Panc1 (cell line): ENCODE measurements at regions not wholly inside any gene's neighbourhood (a gene's known extent, or its start where the extent isn't known, plus 50 kb on each side); places are given as distances from the start of the nearest gene placed in this dataset.

Source experiments
- POLR2AphosphoS5 ChIP-seq: IDR thresholded peaks from 2 replicates; pipeline ENCODE4 v1.6.1; 2012; ENCODE audit warnings: mild to moderate bottlenecking, low read depth, low read length, moderate library complexity
- SIN3A ChIP-seq: IDR thresholded peaks from 2 replicates; pipeline ENCODE4 v1.6.1; 2012; ENCODE audit warnings: low read depth, mild to moderate bottlenecking, low read length, moderate library complexity, borderline replicate concordance; ENCODE audit not compliant: insufficient read depth
- TCF7L2 ChIP-seq: IDR thresholded peaks from 2 replicates; pipeline ENCODE4 v1.6.1; 2011; ENCODE audit warnings: mild to moderate bottlenecking, low read depth, low read length, inconsistent platforms
- TF ChIP-seq, protein P1 (sequence below): fragments of 450-650 bp; IDR thresholded peaks from 2 replicates; pipeline ENCODE4 v1.5.1; 2017; ENCODE audit warnings: mild to moderate bottlenecking
- TF ChIP-seq, protein P2 (sequence below), 2 experiments: IDR thresholded peaks; 2 replicates each; pipeline ENCODE4 v1.6.1; 2011 to 2012; ENCODE audit warnings: low read depth in 2 of 2, control low read depth in 1 of 2, low read length in 1 of 2, mild to moderate bottlenecking in 1 of 2, moderate library complexity in 1 of 2; ENCODE audit not compliant: insufficient read depth in 1 of 2

DNA sequence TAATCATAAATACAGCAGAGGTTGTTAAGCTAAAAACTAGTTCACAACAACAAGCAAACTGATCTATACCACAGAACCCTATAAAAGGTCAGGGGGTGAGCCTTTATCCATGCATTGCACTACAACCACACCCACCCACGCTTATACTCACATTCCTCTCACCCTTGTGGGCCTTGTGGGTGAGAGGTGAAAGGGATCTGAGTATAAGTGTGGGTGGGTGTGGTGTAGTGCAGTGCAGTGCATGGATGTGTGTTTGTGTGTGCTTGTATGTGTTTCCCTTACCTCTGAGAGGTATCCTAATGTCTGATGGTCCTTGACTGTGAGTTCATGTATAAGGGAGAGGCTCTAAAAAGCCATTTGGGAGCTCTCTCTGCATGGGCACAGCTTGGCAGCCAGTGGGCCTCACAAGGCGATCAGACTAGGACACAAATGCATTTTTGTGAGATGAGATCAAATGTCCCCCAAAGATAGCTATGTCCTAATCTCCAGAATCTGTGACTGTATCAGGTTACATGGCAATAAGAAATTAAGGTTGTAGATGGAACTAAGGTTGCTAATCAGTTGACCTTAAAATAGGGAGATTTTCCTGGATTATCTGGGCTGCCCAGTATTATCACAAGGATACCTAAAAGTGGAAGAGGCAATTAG is 95.5 kb upstream of the DPT start:
- TF ChIP-seq, protein P1, sequence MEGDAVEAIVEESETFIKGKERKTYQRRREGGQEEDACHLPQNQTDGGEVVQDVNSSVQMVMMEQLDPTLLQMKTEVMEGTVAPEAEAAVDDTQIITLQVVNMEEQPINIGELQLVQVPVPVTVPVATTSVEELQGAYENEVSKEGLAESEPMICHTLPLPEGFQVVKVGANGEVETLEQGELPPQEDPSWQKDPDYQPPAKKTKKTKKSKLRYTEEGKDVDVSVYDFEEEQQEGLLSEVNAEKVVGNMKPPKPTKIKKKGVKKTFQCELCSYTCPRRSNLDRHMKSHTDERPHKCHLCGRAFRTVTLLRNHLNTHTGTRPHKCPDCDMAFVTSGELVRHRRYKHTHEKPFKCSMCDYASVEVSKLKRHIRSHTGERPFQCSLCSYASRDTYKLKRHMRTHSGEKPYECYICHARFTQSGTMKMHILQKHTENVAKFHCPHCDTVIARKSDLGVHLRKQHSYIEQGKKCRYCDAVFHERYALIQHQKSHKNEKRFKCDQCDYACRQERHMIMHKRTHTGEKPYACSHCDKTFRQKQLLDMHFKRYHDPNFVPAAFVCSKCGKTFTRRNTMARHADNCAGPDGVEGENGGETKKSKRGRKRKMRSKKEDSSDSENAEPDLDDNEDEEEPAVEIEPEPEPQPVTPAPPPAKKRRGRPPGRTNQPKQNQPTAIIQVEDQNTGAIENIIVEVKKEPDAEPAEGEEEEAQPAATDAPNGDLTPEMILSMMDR: no peak
- TF ChIP-seq, protein P2, sequence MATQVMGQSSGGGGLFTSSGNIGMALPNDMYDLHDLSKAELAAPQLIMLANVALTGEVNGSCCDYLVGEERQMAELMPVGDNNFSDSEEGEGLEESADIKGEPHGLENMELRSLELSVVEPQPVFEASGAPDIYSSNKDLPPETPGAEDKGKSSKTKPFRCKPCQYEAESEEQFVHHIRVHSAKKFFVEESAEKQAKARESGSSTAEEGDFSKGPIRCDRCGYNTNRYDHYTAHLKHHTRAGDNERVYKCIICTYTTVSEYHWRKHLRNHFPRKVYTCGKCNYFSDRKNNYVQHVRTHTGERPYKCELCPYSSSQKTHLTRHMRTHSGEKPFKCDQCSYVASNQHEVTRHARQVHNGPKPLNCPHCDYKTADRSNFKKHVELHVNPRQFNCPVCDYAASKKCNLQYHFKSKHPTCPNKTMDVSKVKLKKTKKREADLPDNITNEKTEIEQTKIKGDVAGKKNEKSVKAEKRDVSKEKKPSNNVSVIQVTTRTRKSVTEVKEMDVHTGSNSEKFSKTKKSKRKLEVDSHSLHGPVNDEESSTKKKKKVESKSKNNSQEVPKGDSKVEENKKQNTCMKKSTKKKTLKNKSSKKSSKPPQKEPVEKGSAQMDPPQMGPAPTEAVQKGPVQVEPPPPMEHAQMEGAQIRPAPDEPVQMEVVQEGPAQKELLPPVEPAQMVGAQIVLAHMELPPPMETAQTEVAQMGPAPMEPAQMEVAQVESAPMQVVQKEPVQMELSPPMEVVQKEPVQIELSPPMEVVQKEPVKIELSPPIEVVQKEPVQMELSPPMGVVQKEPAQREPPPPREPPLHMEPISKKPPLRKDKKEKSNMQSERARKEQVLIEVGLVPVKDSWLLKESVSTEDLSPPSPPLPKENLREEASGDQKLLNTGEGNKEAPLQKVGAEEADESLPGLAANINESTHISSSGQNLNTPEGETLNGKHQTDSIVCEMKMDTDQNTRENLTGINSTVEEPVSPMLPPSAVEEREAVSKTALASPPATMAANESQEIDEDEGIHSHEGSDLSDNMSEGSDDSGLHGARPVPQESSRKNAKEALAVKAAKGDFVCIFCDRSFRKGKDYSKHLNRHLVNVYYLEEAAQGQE (IDR thresholded peaks at IDR 0.05; ENCODE audit: insufficient read depth in 1 of 2, low read depth in 2 of 2, low read length in 1 of 2): no peak
- TF ChIP-seq SIN3A (no peak), POLR2AphosphoS5 (no peak), TCF7L2 (no peak)
